ENCODE measurements at regions not wholly inside any gene's neighbourhood (a gene's known extent, or its start where the extent isn't known, plus 50 kb on each side); places are given as distances from the start of the nearest gene placed in this dataset.
"Not testable (repeated sequence)": the region's sequence is repeated elsewhere in the genome, so short reads cannot be mapped to it uniquely, and the experiment has no call there.

- no peak for DNase-seq
- intact Hi-C loops (cut with DNase I; ENCODE audit: low total_unique reads): no loop called here
- Histone ChIP-seq H3K4me1 (no peaks in the 10 kb centered on the region), H3K9me3 (no peaks in the 10 kb centered on the region), H3K27me3 (no peaks in the 10 kb centered on the region), H3K4me3 (no peak overlapping the region), H3K36me3 (ENCODE audit: low read depth, missing control alignments) (no peaks in the 10 kb centered on the region), H3K27ac (no peak overlapping the region)
- no peak for TF ChIP-seq CTCF (IDR thresholded peaks at IDR 0.05)
- TF ChIP-seq POLR2A (IDR thresholded peaks at IDR 0.05): no peak
These were observed 229.4 kb downstream of the RCHY1 start for GRCh38 chr4:75284831-75285230.

DNA sequence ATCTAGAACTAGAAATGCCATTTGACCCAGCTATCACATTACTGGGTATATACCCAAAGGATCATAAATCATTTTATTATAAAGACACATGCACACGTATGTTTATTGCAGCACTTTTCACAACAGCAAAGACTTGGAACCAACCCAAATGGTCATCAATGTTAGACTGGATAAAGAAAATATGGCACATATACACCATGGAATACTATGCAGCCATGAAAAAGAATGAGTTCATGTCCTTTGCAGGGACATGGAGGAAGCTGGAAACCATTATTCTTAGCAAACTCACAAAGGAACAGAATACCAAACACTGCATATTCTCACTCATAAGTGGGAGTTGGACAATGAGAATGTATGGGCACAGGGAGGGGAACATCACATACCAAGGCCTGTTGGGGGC is 233.7 kb downstream of the RCHY1 start:
- H3K9me3 ChIP-seq; H3K4me1 ChIP-seq; H3K27me3 ChIP-seq; H3K36me3 ChIP-seq (ENCODE audit: low read depth, missing control alignments); H3K27ac ChIP-seq; DNase-seq; intact Hi-C loops (cut with DNase I; ENCODE audit: low total_unique reads); H3K4me3 ChIP-seq: not testable (repeated sequence)
- 75 to 93% methylated on average over 1 of the region's 1 CpG for WGBS, 2 donors

- Histone ChIP-seq H3K4me1 (no peaks in the 10 kb centered on the region), H3K9me3 (no peaks in the 10 kb centered on the region), H3K27ac (no peak overlapping the region), H3K4me3 (no peak overlapping the region), H3K27me3 (no peaks in the 10 kb centered on the region), H3K36me3 (ENCODE audit: low read depth, missing control alignments) (no peaks in the 10 kb centered on the region)
- TF ChIP-seq CTCF (IDR thresholded peaks at IDR 0.05): no peak
- no peak for TF ChIP-seq POLR2A (IDR thresholded peaks at IDR 0.05)
- no peak for DNase-seq
- intact Hi-C loops (cut with DNase I; ENCODE audit: low total_unique reads): no loop called here
- WGBS, 2 donors: 55 to 92% methylated on average over 2 of the region's 2 CpGs
These were observed 254.9 kb downstream of the RCHY1 start for GRCh38 chr4:75259306-75259705.

DNA sequence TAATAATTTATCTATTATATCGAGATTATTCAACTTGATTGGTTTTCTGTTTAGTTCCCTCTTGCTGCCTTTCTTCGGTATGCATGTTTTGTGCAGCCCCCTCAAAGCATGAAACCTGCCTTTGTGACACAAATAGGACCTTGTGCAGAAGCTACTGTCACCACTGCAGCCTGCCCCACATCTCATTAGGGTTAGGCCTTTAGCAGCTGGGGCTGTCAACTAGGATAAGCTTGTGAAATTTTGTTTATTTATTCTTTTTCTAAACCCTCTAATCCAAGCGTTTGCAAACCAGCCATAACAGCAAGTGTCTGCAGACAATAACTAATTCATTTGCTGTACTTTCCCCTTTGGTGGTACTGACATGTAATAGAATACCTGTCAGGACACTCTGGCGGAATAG is 258.9 kb downstream of the RCHY1 start:
- Histone ChIP-seq H3K4me3 (no peak overlapping the region), H3K27me3 (no peaks in the 10 kb centered on the region), H3K27ac (no peak overlapping the region), H3K9me3 (no peaks in the 10 kb centered on the region), H3K36me3 (ENCODE audit: low read depth, missing control alignments) (no peaks in the 10 kb centered on the region), H3K4me1 (no peaks in the 10 kb centered on the region)
- TF ChIP-seq POLR2A (IDR thresholded peaks at IDR 0.05) (no peak), CTCF (IDR thresholded peaks at IDR 0.05) (no peak)
- intact Hi-C loops (cut with DNase I; ENCODE audit: low total_unique reads): no loop called here
- WGBS, 2 donors: 76 to 78% methylated on average over 4 of the region's 4 CpGs
- no peak for DNase-seq

GRCh38 chr4:75254745-75255144 is 259.5 kb downstream of the RCHY1 start:
- TF ChIP-seq CTCF (IDR thresholded peaks at IDR 0.05) (no peak), POLR2A (IDR thresholded peaks at IDR 0.05) (no peak)
- no peaks in the 10 kb centered on the region for H3K27me3 ChIP-seq
- no peaks in the 10 kb centered on the region for H3K9me3 ChIP-seq
- H3K36me3 ChIP-seq (ENCODE audit: low read depth, missing control alignments): no peaks in the 10 kb centered on the region
- H3K4me1 ChIP-seq: no peaks in the 10 kb centered on the region
- intact Hi-C loops (cut with DNase I; ENCODE audit: low total_unique reads): no loop called here
- no peak for DNase-seq
- WGBS, 2 donors: 85 to 89% methylated on average over 6 of the region's 6 CpGs
- H3K4me3 ChIP-seq: no peak overlapping the region
- no peak overlapping the region for H3K27ac ChIP-seq

DNA sequence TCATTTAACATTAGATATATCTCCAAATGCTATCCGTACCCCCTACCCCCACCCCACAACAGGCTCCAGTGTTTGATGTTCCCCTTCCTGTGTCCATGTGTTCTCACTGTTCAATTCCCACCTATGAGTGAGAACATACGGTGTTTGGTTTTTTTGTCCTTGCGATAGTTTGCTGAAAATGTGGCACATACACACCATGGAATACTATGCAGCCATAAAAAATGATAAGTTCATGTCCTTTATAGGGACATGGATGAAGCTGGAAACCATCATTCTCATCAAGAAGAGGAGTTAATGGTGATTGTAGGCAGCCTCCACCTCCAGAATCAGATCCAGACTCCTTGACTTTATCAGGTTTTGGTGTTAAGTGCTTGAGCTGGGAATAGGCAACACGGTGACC is 261.1 kb downstream of the RCHY1 start:
- H3K4me1 ChIP-seq; H3K9me3 ChIP-seq; H3K27ac ChIP-seq; H3K27me3 ChIP-seq; intact Hi-C loops (cut with DNase I; ENCODE audit: low total_unique reads); DNase-seq; H3K4me3 ChIP-seq; H3K36me3 ChIP-seq (ENCODE audit: low read depth, missing control alignments): not testable (repeated sequence)
- WGBS, 2 donors: 75 to 98% methylated on average over 3 to 4 of the region's 4 CpGs

Data from testis (tissue), 2 donors.